Stimulated activated CD4-positive, alpha-beta T cell treated with anti-CD3 and anti-CD28 coated beads, Interleukin-15, amount 100 ng/mL, for 24 hours (primary cell): ENCODE measurements at regions not wholly inside any gene's neighbourhood (a gene's known extent, or its start where the extent isn't known, plus 50 kb on each side); places are given as distances from the start of the nearest gene placed in this dataset.

ENCODE experiments used
- DNase-seq: peaks from one replicate; pipeline ENCODE4 v3.0.0-alpha.2; 2020

GRCh38 chr1:10897981-10898728 lies 101.7 kb upstream of the CASZ1 start:
- DNase-seq = no peak

GRCh38 chr1:10898921-10899320 lies 102.5 kb upstream of the CASZ1 start:
- no peak for DNase-seq

- DNase-seq = no peak
Measured at GRCh38 chr1:10899490-10900250, 103.2 kb upstream of the CASZ1 start.

GRCh38 chr1:10900251-10900651 lies 103.8 kb upstream of the CASZ1 start:
- DNase-seq = no peak

- DNase-seq = no peak
Measured at GRCh38 chr1:10900691-10901090, 104.2 kb upstream of the CASZ1 start.

- DNase-seq = no peak
Measured at GRCh38 chr1:10901091-10901890, 104.8 kb upstream of the CASZ1 start.

- DNase-seq = no peak
Measured at GRCh38 chr1:10901891-10902805, 105.7 kb upstream of the CASZ1 start.

- no peak for DNase-seq
Measured at GRCh38 chr1:10903421-10903820, 107.0 kb upstream of the CASZ1 start.

GRCh38 chr1:10903821-10904220 lies 107.4 kb upstream of the CASZ1 start:
- DNase-seq = peak; percentile 29

- DNase-seq = peak; percentile 34
Measured at GRCh38 chr1:10904396-10905358, 107.8 kb upstream of the TARDBP start.

- DNase-seq = no peak
Measured at GRCh38 chr1:10905841-10906655, 106.4 kb upstream of the TARDBP start.

- no peak for DNase-seq
Measured at GRCh38 chr1:10906866-10907519, 105.5 kb upstream of the TARDBP start.

GRCh38 chr1:10908266-10908665 lies 104.2 kb upstream of the TARDBP start:
- no peak for DNase-seq

- DNase-seq = peak; percentile 84
Measured at GRCh38 chr1:10909697-10910680, 102.5 kb upstream of the TARDBP start.

- DNase-seq = no peak
Measured at GRCh38 chr1:10910681-10911489, 101.6 kb upstream of the TARDBP start.

- no peak for DNase-seq
Measured at GRCh38 chr1:10911490-10912166, 100.8 kb upstream of the TARDBP start.

GRCh38 chr1:10912441-10912840 lies 100.0 kb upstream of the TARDBP start:
- no peak for DNase-seq
